ENCODE measurements at regions not wholly inside any gene's neighbourhood (a gene's known extent, or its start where the extent isn't known, plus 50 kb on each side); places are given as distances from the start of the nearest gene placed in this dataset.

DNA sequence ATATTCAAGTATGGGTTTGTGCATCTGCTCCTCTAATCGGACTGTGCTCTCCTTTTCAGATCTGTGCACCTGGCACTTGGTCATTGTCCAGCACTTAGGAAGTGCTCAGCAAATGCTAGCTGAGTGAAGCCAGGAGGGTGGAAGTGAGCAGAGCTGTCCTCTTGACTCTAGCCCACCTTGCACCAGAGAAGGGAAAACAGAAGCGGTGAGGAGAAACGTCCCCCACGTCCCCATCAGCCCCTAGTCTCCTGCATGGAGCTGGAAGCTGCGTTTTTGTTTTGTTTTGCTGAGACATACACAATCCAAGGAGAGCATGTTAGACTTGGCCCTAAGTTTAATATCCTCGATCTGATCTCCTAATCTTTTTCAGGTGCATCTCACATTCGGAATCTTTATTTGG is 73.6 kb downstream of the EN1 start:
- no peak for TF ChIP-seq POLR2A (IDR thresholded peaks at IDR 0.05)
- TF ChIP-seq, protein P1, sequence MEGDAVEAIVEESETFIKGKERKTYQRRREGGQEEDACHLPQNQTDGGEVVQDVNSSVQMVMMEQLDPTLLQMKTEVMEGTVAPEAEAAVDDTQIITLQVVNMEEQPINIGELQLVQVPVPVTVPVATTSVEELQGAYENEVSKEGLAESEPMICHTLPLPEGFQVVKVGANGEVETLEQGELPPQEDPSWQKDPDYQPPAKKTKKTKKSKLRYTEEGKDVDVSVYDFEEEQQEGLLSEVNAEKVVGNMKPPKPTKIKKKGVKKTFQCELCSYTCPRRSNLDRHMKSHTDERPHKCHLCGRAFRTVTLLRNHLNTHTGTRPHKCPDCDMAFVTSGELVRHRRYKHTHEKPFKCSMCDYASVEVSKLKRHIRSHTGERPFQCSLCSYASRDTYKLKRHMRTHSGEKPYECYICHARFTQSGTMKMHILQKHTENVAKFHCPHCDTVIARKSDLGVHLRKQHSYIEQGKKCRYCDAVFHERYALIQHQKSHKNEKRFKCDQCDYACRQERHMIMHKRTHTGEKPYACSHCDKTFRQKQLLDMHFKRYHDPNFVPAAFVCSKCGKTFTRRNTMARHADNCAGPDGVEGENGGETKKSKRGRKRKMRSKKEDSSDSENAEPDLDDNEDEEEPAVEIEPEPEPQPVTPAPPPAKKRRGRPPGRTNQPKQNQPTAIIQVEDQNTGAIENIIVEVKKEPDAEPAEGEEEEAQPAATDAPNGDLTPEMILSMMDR (IDR thresholded peaks at IDR 0.05), result no peak
- H3K4me1 ChIP-seq, result no peaks in the 10 kb centered on the region
- no peaks in the 10 kb centered on the region for H3K9me3 ChIP-seq
- no peaks in the 10 kb centered on the region for H3K27me3 ChIP-seq
- intact Hi-C loops (cut with DNase I), result no loop called here
- DNase-seq, result no peak
- no peak overlapping the region for H3K27ac ChIP-seq
- no peaks in the 10 kb centered on the region for H3K36me3 ChIP-seq
- H3K4me3 ChIP-seq (replicated peaks in 1 of 3), result no peak overlapping the region
- 55% methylated on average over 7 of the region's 7 CpGs for WGBS, 2 donors

DNA sequence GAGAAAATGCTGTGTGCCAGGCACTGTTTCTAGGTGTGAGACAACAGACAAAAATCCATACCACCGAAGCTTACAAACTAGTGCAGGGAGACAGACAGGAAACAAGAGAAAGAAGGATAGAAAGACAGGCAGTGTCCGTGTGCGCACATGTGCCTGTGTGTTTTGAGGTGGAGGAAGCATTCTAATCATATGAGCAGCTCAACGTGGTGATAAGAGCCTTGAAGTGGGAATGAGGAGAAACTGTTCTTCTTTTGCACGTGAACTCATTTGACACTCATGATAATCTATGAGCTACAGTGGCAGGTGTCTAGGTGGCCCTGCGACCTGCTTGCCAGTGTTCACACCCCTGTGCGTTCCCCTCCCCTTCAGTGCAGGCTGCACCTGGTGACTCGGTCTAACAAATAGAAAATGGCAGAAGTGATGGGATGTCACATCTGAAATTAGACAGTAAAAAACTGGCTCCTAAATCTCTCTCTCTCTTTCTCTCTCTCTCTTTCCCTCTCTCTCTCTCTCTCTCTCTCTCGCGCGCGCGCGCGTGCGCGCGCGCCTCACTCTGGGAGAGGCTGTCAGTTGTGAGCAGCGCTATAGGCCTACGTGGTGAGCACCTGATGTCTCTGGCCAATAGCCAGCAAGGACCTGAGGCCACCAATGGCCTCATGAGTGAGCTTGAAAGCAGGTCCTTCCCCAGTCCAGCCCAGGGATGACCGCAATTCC is 74.8 kb downstream of the EN1 start:
- DNase-seq, result no peak
- no peaks in the 10 kb centered on the region for H3K27me3 ChIP-seq
- intact Hi-C loops (cut with DNase I), result no loop called here
- 84 to 86% methylated on average over 22 of the region's 22 CpGs for WGBS, 2 donors
- H3K9me3 ChIP-seq, result no peaks in the 10 kb centered on the region
- no peaks in the 10 kb centered on the region for H3K4me1 ChIP-seq
- H3K36me3 ChIP-seq, result no peaks in the 10 kb centered on the region
- H3K27ac ChIP-seq, result no peak overlapping the region
- TF ChIP-seq POLR2A (IDR thresholded peaks at IDR 0.05), result no peak
- TF ChIP-seq, protein P1 (IDR thresholded peaks at IDR 0.05), result no peak
- H3K4me3 ChIP-seq (replicated peaks in 1 of 3), result no peak overlapping the region

DNA sequence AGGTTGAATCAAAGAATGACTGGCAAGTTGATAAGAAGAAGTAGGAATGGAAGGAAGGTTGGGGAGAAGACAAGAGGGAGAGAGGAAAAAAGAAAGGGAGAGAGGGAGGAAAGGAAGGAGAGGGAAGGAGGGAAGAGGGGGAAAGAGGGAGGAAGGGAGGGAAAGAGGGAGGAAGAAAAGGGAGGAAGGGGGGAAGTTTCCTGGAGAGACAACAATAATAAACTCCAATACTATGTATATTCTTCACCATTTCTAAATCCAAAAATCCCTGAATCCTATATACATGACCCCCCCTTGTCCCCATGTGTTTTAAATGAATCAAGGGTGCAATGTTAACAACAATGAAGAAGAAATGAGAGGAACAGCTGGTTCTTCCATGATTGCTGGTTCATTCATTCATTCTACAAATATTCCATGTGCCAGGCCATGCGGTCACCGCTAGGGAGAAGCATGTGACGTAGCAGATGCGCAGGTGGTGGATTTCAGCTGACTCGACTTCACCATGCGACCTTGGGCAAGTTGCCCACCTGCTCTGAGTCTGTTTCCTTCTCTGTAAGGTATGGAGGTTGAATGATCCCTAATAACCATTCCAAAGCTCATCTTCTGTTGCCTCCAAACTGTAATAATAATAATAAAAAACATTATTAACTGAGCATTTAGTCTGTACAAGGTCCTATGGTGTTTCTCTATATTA is 77.6 kb downstream of the EN1 start:
- DNase-seq, result no peak
- H3K36me3 ChIP-seq, result no peaks in the 10 kb centered on the region
- intact Hi-C loops (cut with DNase I), result no loop called here
- WGBS, 2 donors, result 87 to 90% methylated on average over 6 of the region's 6 CpGs
- no peak overlapping the region for H3K4me3 ChIP-seq (replicated peaks in 1 of 3)
- H3K4me1 ChIP-seq, result no peaks in the 10 kb centered on the region
- H3K9me3 ChIP-seq, result no peaks in the 10 kb centered on the region
- H3K27me3 ChIP-seq, result no peaks in the 10 kb centered on the region
- H3K27ac ChIP-seq, result no peak overlapping the region
- no peak for TF ChIP-seq POLR2A (IDR thresholded peaks at IDR 0.05)
- TF ChIP-seq, protein P1 (IDR thresholded peaks at IDR 0.05), result no peak

DNA sequence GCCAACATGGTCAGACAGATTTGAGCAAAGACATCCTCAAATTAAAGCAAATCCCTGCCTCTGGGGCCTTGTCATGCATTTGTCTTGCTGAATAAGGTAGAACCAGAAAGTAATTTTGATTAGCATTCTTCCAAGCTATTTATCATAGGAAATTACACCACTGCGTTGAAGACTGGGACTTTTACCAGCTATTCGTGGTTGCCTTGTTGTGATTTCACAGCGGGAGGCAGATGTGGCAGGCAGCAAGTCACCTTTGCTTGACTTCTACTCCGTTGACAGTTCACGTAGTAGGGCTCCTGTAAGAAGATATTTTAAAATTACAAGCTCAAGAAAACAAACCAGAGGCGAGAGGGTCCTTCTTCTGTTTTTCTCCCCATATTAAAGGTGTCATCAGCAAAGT is 80.6 kb downstream of the EN1 start:
- no peak overlapping the region for H3K27ac ChIP-seq
- WGBS, 2 donors, result 36 to 53% methylated on average over 6 of the region's 6 CpGs
- no peak for TF ChIP-seq POLR2A (IDR thresholded peaks at IDR 0.05)
- TF ChIP-seq, protein P1 (IDR thresholded peaks at IDR 0.05), result no peak
- no peak for DNase-seq
- intact Hi-C loops (cut with DNase I), result no loop called here
- H3K4me3 ChIP-seq (replicated peaks in 1 of 3), result no peak overlapping the region
- H3K4me1 ChIP-seq, result no peaks in the 10 kb centered on the region
- H3K36me3 ChIP-seq, result no peaks in the 10 kb centered on the region
- H3K27me3 ChIP-seq, result no peaks in the 10 kb centered on the region
- no peaks in the 10 kb centered on the region for H3K9me3 ChIP-seq

DNA sequence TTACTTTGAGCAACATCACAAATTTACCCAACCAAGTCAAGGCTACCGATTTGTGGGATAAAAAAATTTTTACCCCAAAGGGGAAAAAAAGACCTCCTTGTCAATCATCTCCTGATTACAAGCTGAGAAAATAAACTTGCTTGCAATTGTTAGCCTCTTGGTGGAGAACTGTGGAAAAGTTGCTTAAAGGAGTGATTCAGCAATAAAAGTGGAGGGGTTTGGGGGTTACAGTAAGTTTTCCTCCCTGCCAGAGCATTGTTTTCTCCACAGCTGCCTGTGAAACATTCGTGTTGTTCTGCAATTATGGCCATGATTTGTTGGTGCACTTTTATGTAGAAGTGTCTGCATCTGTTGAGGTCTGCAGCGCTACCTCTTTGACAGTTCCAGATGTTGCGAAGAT is 82.6 kb downstream of the EN1 start:
- Histone ChIP-seq H3K27ac (no peak overlapping the region), H3K4me3 (replicated peaks in 1 of 3) (no peak overlapping the region), H3K9me3 (no peaks in the 10 kb centered on the region), H3K27me3 (no peaks in the 10 kb centered on the region), H3K36me3 (no peaks in the 10 kb centered on the region), H3K4me1 (no peaks in the 10 kb centered on the region)
- no peak for TF ChIP-seq POLR2A (IDR thresholded peaks at IDR 0.05)
- TF ChIP-seq, protein P1 (IDR thresholded peaks at IDR 0.05), result no peak
- WGBS, 2 donors, result 79 to 83% methylated on average over 4 of the region's 4 CpGs
- no peak for DNase-seq
- intact Hi-C loops (cut with DNase I), result no loop called here

Measured in thyroid gland (tissue), 4 donors.